OCI-LY7 (cell line): ENCODE measurements at regions not wholly inside any gene's neighbourhood (a gene's known extent, or its start where the extent isn't known, plus 50 kb on each side); places are given as distances from the start of the nearest gene placed in this dataset.

Experiments used
- EZH2phosphoT487 ChIP-seq: fragments of 200-600 bp; sonication (generic); IDR thresholded peaks from 2 replicates; pipeline ENCODE4 v1.6.1; 2018; ENCODE audit warnings: low read depth, borderline replicate concordance, mild to moderate bottlenecking, mixed run types, antibody characterized with exemption, low read length, moderate library complexity, mixed read lengths
- TF ChIP-seq, protein P1 (sequence below): fragments of 200-600 bp; sonication (generic); conservative IDR thresholded peaks from 2 replicates; pipeline ENCODE4 v1.5.1; 2014; ENCODE audit warnings: mild to moderate bottlenecking, antibody characterized with exemption, low read length, moderate library complexity, mixed read lengths

- TF ChIP-seq, protein P1, sequence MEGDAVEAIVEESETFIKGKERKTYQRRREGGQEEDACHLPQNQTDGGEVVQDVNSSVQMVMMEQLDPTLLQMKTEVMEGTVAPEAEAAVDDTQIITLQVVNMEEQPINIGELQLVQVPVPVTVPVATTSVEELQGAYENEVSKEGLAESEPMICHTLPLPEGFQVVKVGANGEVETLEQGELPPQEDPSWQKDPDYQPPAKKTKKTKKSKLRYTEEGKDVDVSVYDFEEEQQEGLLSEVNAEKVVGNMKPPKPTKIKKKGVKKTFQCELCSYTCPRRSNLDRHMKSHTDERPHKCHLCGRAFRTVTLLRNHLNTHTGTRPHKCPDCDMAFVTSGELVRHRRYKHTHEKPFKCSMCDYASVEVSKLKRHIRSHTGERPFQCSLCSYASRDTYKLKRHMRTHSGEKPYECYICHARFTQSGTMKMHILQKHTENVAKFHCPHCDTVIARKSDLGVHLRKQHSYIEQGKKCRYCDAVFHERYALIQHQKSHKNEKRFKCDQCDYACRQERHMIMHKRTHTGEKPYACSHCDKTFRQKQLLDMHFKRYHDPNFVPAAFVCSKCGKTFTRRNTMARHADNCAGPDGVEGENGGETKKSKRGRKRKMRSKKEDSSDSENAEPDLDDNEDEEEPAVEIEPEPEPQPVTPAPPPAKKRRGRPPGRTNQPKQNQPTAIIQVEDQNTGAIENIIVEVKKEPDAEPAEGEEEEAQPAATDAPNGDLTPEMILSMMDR = no peak
- no peak for TF ChIP-seq EZH2phosphoT487
These were observed 252.4 kb upstream of the TBX3 start for GRCh38 chr12:114936148-114937079.
